ENCODE measurements at regions not wholly inside any gene's neighbourhood (a gene's known extent, or its start where the extent isn't known, plus 50 kb on each side); places are given as distances from the start of the nearest gene placed in this dataset.

- no peaks in the 10 kb centered on the region for H3K4me1 ChIP-seq (ENCODE audit: control insufficient read depth, insufficient read depth, low read length, unreplicated experiment)
- no peak overlapping the region for H2AFZ ChIP-seq (ENCODE audit: low read length, unreplicated experiment)
- no peak overlapping the region for H3K27ac ChIP-seq (ENCODE audit: low read depth, low read length)
- no peaks in the 10 kb centered on the region for H3K36me3 ChIP-seq (ENCODE audit: insufficient read depth, low read length)
- no peak overlapping the region for H3K4me3 ChIP-seq (ENCODE audit: low read depth, low read length)
- no peaks in the 10 kb centered on the region for H3K79me2 ChIP-seq (ENCODE audit: control insufficient read depth, insufficient read depth, low read length, unreplicated experiment)
- H3K27me3 ChIP-seq (ENCODE audit: insufficient read depth, low read length) = no peaks in the 10 kb centered on the region
Observed at GRCh38 chr13:80284290-80284689, 56.6 kb downstream of the SPRY2 start.

GRCh38 chr13:80278706-80279105 is 62.2 kb downstream of the SPRY2 start:
- Histone ChIP-seq H3K27me3 (ENCODE audit: insufficient read depth, low read length) (no peaks in the 10 kb centered on the region), H3K4me3 (ENCODE audit: low read depth, low read length) (no peak overlapping the region), H3K79me2 (ENCODE audit: control insufficient read depth, insufficient read depth, low read length, unreplicated experiment) (no peaks in the 10 kb centered on the region), H3K4me1 (ENCODE audit: control insufficient read depth, insufficient read depth, low read length, unreplicated experiment) (no peaks in the 10 kb centered on the region), H3K27ac (ENCODE audit: low read depth, low read length) (no peak overlapping the region), H2AFZ (ENCODE audit: low read length, unreplicated experiment) (no peak overlapping the region), H3K36me3 (ENCODE audit: insufficient read depth, low read length) (no peaks in the 10 kb centered on the region)

- no peaks in the 10 kb centered on the region for H3K36me3 ChIP-seq (ENCODE audit: insufficient read depth, low read length)
- no peaks in the 10 kb centered on the region for H3K4me1 ChIP-seq (ENCODE audit: control insufficient read depth, insufficient read depth, low read length, unreplicated experiment)
- H3K27ac ChIP-seq (ENCODE audit: low read depth, low read length) = no peak overlapping the region
- H3K27me3 ChIP-seq (ENCODE audit: insufficient read depth, low read length) = no peaks in the 10 kb centered on the region
- H2AFZ ChIP-seq (ENCODE audit: low read length, unreplicated experiment) = no peak overlapping the region
- H3K79me2 ChIP-seq (ENCODE audit: control insufficient read depth, insufficient read depth, low read length, unreplicated experiment) = no peaks in the 10 kb centered on the region
- no peak overlapping the region for H3K4me3 ChIP-seq (ENCODE audit: low read depth, low read length)
Observed at GRCh38 chr13:80276371-80277289, 64.3 kb downstream of the SPRY2 start.

GRCh38 chr13:80274643-80275042 is 66.3 kb downstream of the SPRY2 start:
- H3K27ac ChIP-seq (ENCODE audit: low read depth, low read length) = no peak overlapping the region

GRCh38 chr13:80273718-80274117 is 67.2 kb downstream of the SPRY2 start:
- no peaks in the 10 kb centered on the region for H3K4me1 ChIP-seq (ENCODE audit: control insufficient read depth, insufficient read depth, low read length, unreplicated experiment)
- H2AFZ ChIP-seq (ENCODE audit: low read length, unreplicated experiment) = no peak overlapping the region
- no peaks in the 10 kb centered on the region for H3K36me3 ChIP-seq (ENCODE audit: insufficient read depth, low read length)
- H3K4me3 ChIP-seq (ENCODE audit: low read depth, low read length) = no peak overlapping the region
- H3K79me2 ChIP-seq (ENCODE audit: control insufficient read depth, insufficient read depth, low read length, unreplicated experiment) = no peaks in the 10 kb centered on the region
- H3K27me3 ChIP-seq (ENCODE audit: insufficient read depth, low read length) = no peaks in the 10 kb centered on the region
- no peak overlapping the region for H3K27ac ChIP-seq (ENCODE audit: low read depth, low read length)

More at GRCh38 chr13:80274643-80275042, 66.3 kb downstream of the SPRY2 start:
- Histone ChIP-seq H3K4me1 (ENCODE audit: control insufficient read depth, insufficient read depth, low read length, unreplicated experiment) (no peaks in the 10 kb centered on the region), H3K4me3 (ENCODE audit: low read depth, low read length) (no peak overlapping the region), H3K36me3 (ENCODE audit: insufficient read depth, low read length) (no peaks in the 10 kb centered on the region), H3K27me3 (ENCODE audit: insufficient read depth, low read length) (no peaks in the 10 kb centered on the region), H3K79me2 (ENCODE audit: control insufficient read depth, insufficient read depth, low read length, unreplicated experiment) (no peaks in the 10 kb centered on the region), H2AFZ (ENCODE audit: low read length, unreplicated experiment) (no peak overlapping the region)

- Histone ChIP-seq H3K4me1 (ENCODE audit: control insufficient read depth, insufficient read depth, low read length, unreplicated experiment) (no peaks in the 10 kb centered on the region), H3K27me3 (ENCODE audit: insufficient read depth, low read length) (no peaks in the 10 kb centered on the region), H2AFZ (ENCODE audit: low read length, unreplicated experiment) (no peak overlapping the region), H3K36me3 (ENCODE audit: insufficient read depth, low read length) (no peaks in the 10 kb centered on the region), H3K27ac (ENCODE audit: low read depth, low read length) (no peak overlapping the region), H3K4me3 (ENCODE audit: low read depth, low read length) (no peak overlapping the region), H3K79me2 (ENCODE audit: control insufficient read depth, insufficient read depth, low read length, unreplicated experiment) (no peaks in the 10 kb centered on the region)
Observed at GRCh38 chr13:80265348-80265747, 75.6 kb downstream of the SPRY2 start.

- H2AFZ ChIP-seq (ENCODE audit: low read length, unreplicated experiment) = no peak overlapping the region
- no peaks in the 10 kb centered on the region for H3K4me1 ChIP-seq (ENCODE audit: control insufficient read depth, insufficient read depth, low read length, unreplicated experiment)
- H3K27ac ChIP-seq (ENCODE audit: low read depth, low read length) = no peak overlapping the region
- no peaks in the 10 kb centered on the region for H3K79me2 ChIP-seq (ENCODE audit: control insufficient read depth, insufficient read depth, low read length, unreplicated experiment)
- no peak overlapping the region for H3K4me3 ChIP-seq (ENCODE audit: low read depth, low read length)
- no peaks in the 10 kb centered on the region for H3K27me3 ChIP-seq (ENCODE audit: insufficient read depth, low read length)
- no peaks in the 10 kb centered on the region for H3K36me3 ChIP-seq (ENCODE audit: insufficient read depth, low read length)
Observed at GRCh38 chr13:80263745-80264513, 77.0 kb downstream of the SPRY2 start.

- no peaks in the 10 kb centered on the region for H3K79me2 ChIP-seq (ENCODE audit: control insufficient read depth, insufficient read depth, low read length, unreplicated experiment)
- H3K27ac ChIP-seq (ENCODE audit: low read depth, low read length) = no peak overlapping the region
- H3K4me1 ChIP-seq (ENCODE audit: control insufficient read depth, insufficient read depth, low read length, unreplicated experiment) = no peaks in the 10 kb centered on the region
- H3K36me3 ChIP-seq (ENCODE audit: insufficient read depth, low read length) = no peaks in the 10 kb centered on the region
- H2AFZ ChIP-seq (ENCODE audit: low read length, unreplicated experiment) = no peak overlapping the region
- no peak overlapping the region for H3K4me3 ChIP-seq (ENCODE audit: low read depth, low read length)
- H3K27me3 ChIP-seq (ENCODE audit: insufficient read depth, low read length) = no peaks in the 10 kb centered on the region
Observed at GRCh38 chr13:80262051-80262695, 78.8 kb downstream of the SPRY2 start.

GRCh38 chr13:80259159-80259558 is 81.8 kb downstream of the SPRY2 start:
- Histone ChIP-seq H3K27me3 (ENCODE audit: insufficient read depth, low read length) (no peaks in the 10 kb centered on the region), H2AFZ (ENCODE audit: low read length, unreplicated experiment) (no peak overlapping the region), H3K79me2 (ENCODE audit: control insufficient read depth, insufficient read depth, low read length, unreplicated experiment) (no peaks in the 10 kb centered on the region), H3K4me1 (ENCODE audit: control insufficient read depth, insufficient read depth, low read length, unreplicated experiment) (no peaks in the 10 kb centered on the region), H3K36me3 (ENCODE audit: insufficient read depth, low read length) (no peaks in the 10 kb centered on the region), H3K27ac (ENCODE audit: low read depth, low read length) (no peak overlapping the region), H3K4me3 (ENCODE audit: low read depth, low read length) (no peak overlapping the region)

GRCh38 chr13:80256352-80256932 is 84.5 kb downstream of the SPRY2 start:
- no peaks in the 10 kb centered on the region for H3K4me1 ChIP-seq (ENCODE audit: control insufficient read depth, insufficient read depth, low read length, unreplicated experiment)
- no peaks in the 10 kb centered on the region for H3K79me2 ChIP-seq (ENCODE audit: control insufficient read depth, insufficient read depth, low read length, unreplicated experiment)
- no peak overlapping the region for H3K4me3 ChIP-seq (ENCODE audit: low read depth, low read length)
- H3K36me3 ChIP-seq (ENCODE audit: insufficient read depth, low read length) = no peaks in the 10 kb centered on the region
- no peak overlapping the region for H3K27ac ChIP-seq (ENCODE audit: low read depth, low read length)
- H2AFZ ChIP-seq (ENCODE audit: low read length, unreplicated experiment) = no peak overlapping the region
- H3K27me3 ChIP-seq (ENCODE audit: insufficient read depth, low read length) = no peaks in the 10 kb centered on the region
